GM23338 (cell line): ENCODE measurements at regions not wholly inside any gene's neighbourhood (a gene's known extent, or its start where the extent isn't known, plus 50 kb on each side); places are given as distances from the start of the nearest gene placed in this dataset.

Source experiments
- ATAC-seq: fragments of 200-7000 bp; cut with Tn5 transposase; 3 replicates; pipeline ENCODE4 v1.9.1; 2020
- DNase-seq: peaks from one replicate; pipeline ENCODE4 v3.0.0-alpha.2; 2015; ENCODE audit warnings: low spot score
- H2AFZ ChIP-seq: fragments of 200-600 bp; sonication (generic); 2 replicates; pipeline ENCODE4 v1.8.0; 2016; ENCODE audit warnings: antibody characterized with exemption, mild to moderate bottlenecking, moderate library complexity
- H3F3A ChIP-seq: fragments of 200-600 bp; sonication (generic); replicated peaks from 2 replicates; pipeline ENCODE4 v1.8.0; 2017; ENCODE audit warnings: antibody characterized with exemption, mixed run types, low read depth
- H3K27ac ChIP-seq: fragments of 200-600 bp; sonication (generic); 2 replicates; pipeline ENCODE4 v1.6.1; 2016; ENCODE audit warnings: low read depth
- H3K27me3 ChIP-seq: fragments of 200-600 bp; sonication (generic); 2 replicates; pipeline ENCODE4 v1.8.0; 2016; ENCODE audit warnings: mild to moderate bottlenecking, mixed run types, moderate library complexity; ENCODE audit not compliant: insufficient read depth
- H3K36me3 ChIP-seq: fragments of 200-600 bp; sonication (generic); 2 replicates; pipeline ENCODE4 v1.8.0; 2016; ENCODE audit warnings: mild to moderate bottlenecking; ENCODE audit not compliant: insufficient read depth
- H3K4me1 ChIP-seq: fragments of 200-600 bp; sonication (generic); 2 replicates; pipeline ENCODE4 v1.8.0; 2016; ENCODE audit warnings: mild to moderate bottlenecking, moderate library complexity; ENCODE audit not compliant: insufficient read depth
- H3K4me2 ChIP-seq: fragments of 200-600 bp; sonication (generic); 2 replicates; pipeline ENCODE4 v1.7.1; 2017; ENCODE audit warnings: mixed run types
- H3K4me3 ChIP-seq: fragments of 200-600 bp; sonication (generic); 2 replicates; pipeline ENCODE4 v1.6.1; 2016; ENCODE audit warnings: mixed run types
- H3K79me2 ChIP-seq: fragments of 200-600 bp; sonication (generic); replicated peaks from 2 replicates; pipeline ENCODE4 v1.8.0; 2017; ENCODE audit warnings: mild to moderate bottlenecking; ENCODE audit not compliant: insufficient read depth
- H3K9me2 ChIP-seq: fragments of 200-600 bp; sonication (generic); 2 replicates; pipeline ENCODE4 v1.8.0; 2017; ENCODE audit not compliant: insufficient read depth
- H4K20me1 ChIP-seq: fragments of 200-600 bp; sonication (generic); replicated peaks from 2 replicates; pipeline ENCODE4 v1.8.0; 2017; ENCODE audit warnings: mild to moderate bottlenecking; ENCODE audit not compliant: insufficient read depth
- H3K27ac Mint-ChIP-seq: 2 replicates; pipeline ENCODE4 v1.8.0; 2020; ENCODE audit warnings: inconsistent platforms, mild to moderate bottlenecking, moderate library complexity, mixed read lengths
- H3K27me3 Mint-ChIP-seq: 3 replicates; pipeline ENCODE4 v1.8.0; 2022; ENCODE audit warnings: low read depth, mild to moderate bottlenecking, moderate library complexity, mixed read lengths, inconsistent platforms; ENCODE audit not compliant: insufficient read depth, poor library complexity
- H3K36me3 Mint-ChIP-seq: 3 replicates; pipeline ENCODE4 v1.8.0; 2021; ENCODE audit warnings: low read depth, mild to moderate bottlenecking, inconsistent platforms, moderate library complexity, mixed read lengths
- H3K4me1 Mint-ChIP-seq: 3 replicates; pipeline ENCODE4 v1.8.0; 2020; ENCODE audit warnings: mild to moderate bottlenecking, inconsistent platforms, mixed read lengths
- H3K4me3 Mint-ChIP-seq: 3 replicates; pipeline ENCODE4 v1.8.0; 2021; ENCODE audit warnings: moderate library complexity, mild to moderate bottlenecking, inconsistent platforms, mixed read lengths
- H3K9me3 Mint-ChIP-seq: 3 replicates; pipeline ENCODE4 v1.8.0; 2020; ENCODE audit warnings: moderate library complexity, mild to moderate bottlenecking, inconsistent platforms, mixed read lengths
- CREB1 ChIP-seq: fragments of 250-450 bp; sonication (Bioruptor Pico); IDR thresholded peaks from 2 replicates; pipeline ENCODE4 v1.5.0; 2020; ENCODE audit warnings: low read depth, mild to moderate bottlenecking, moderate library complexity
- CTCF ChIP-seq, 2 experiments: fragments of 200-600 bp in 1 of 2; sonication (generic) in 1 of 2; conservative IDR thresholded peaks; 2 replicates each; pipeline versions ENCODE4 v1.5.1 to v1.6.1; 2016 to 2017; ENCODE audit warnings: antibody characterized with exemption in 2 of 2, low read depth in 2 of 2, mild to moderate bottlenecking in 2 of 2, moderate library complexity in 1 of 2
- ETS1 ChIP-seq: IDR thresholded peaks from 2 replicates; pipeline ENCODE4 v1.6.1; 2016; ENCODE audit warnings: antibody characterized with exemption
- EZH2 ChIP-seq: fragments of 200-600 bp; sonication (generic); IDR thresholded peaks from one replicate; pipeline ENCODE4 v1.8.0; 2017; ENCODE audit warnings: antibody characterized with exemption, mild to moderate bottlenecking, low read depth; ENCODE audit not compliant: unreplicated experiment
- EZH2phosphoT487 ChIP-seq: fragments of 200-600 bp; sonication (generic); IDR thresholded peaks from one replicate; pipeline ENCODE4 v1.8.1; 2018; ENCODE audit warnings: antibody characterized with exemption; ENCODE audit not compliant: unreplicated experiment
- NANOG ChIP-seq: IDR thresholded peaks from 2 replicates; pipeline ENCODE4 v1.6.1; 2016; ENCODE audit warnings: antibody characterized with exemption, borderline replicate concordance
- POLR2AphosphoS5 ChIP-seq: IDR thresholded peaks from 2 replicates; pipeline ENCODE4 v1.6.1; 2016; ENCODE audit warnings: antibody characterized with exemption, low read depth
- STAT1 ChIP-seq: IDR thresholded peaks from one replicate; pipeline ENCODE4 v1.6.1; 2016; ENCODE audit warnings: antibody characterized with exemption; ENCODE audit not compliant: unreplicated experiment
- ZNF114 ChIP-seq: fragments of 250-450 bp; sonication (Bioruptor Pico); IDR thresholded peaks from 2 replicates; pipeline ENCODE4 v1.5.0; 2020; ENCODE audit warnings: mild to moderate bottlenecking, moderate library complexity
- ZNF331 ChIP-seq: fragments of 250-450 bp; sonication (Bioruptor Pico); IDR thresholded peaks from 2 replicates; pipeline ENCODE4 v1.5.0; 2020; ENCODE audit warnings: low read depth, mild to moderate bottlenecking, moderate library complexity
- ZNF462 ChIP-seq: fragments of 250-450 bp; sonication (Bioruptor Pico); IDR thresholded peaks from 2 replicates; pipeline ENCODE4 v1.5.0; 2020; ENCODE audit warnings: mild to moderate bottlenecking, moderate library complexity

GRCh38 chr1:91171898-91172297 lies 150.1 kb upstream of the ZNF644 start:
- Histone ChIP-seq H2AFZ (no peak overlapping the region), H3K27ac (no peak overlapping the region), H3K4me1 (no peaks in the 10 kb centered on the region), H3K4me3 (no peak overlapping the region), H3K4me2 (no peak overlapping the region), H3K9me2 (no peaks in the 10 kb centered on the region), H3F3A (no peaks in the 10 kb centered on the region), H3K36me3 (no peaks in the 10 kb centered on the region), H3K79me2 (no peaks in the 10 kb centered on the region), H3K27me3 (no peaks in the 10 kb centered on the region), H4K20me1 (no peaks in the 10 kb centered on the region)
- no peaks in the 10 kb centered on the region for H3K4me1 Mint-ChIP-seq
- TF ChIP-seq ZNF114 (CRISPR knock-in tag), result no peak
- no peaks in the 10 kb centered on the region for H3K36me3 Mint-ChIP-seq
- no peak overlapping the region for H3K27ac Mint-ChIP-seq
- H3K9me3 Mint-ChIP-seq, result no peaks in the 10 kb centered on the region
- no peak overlapping the region for H3K4me3 Mint-ChIP-seq
- ATAC-seq (no peak), DNase-seq (no peak)
- H3K27me3 Mint-ChIP-seq, result no peaks in the 10 kb centered on the region

GRCh38 chr1:91170571-91170970 lies 148.7 kb upstream of the ZNF644 start:
- no peak overlapping the region for H3K4me3 Mint-ChIP-seq
- no peak overlapping the region for H3K4me3 ChIP-seq
- no peak overlapping the region for H3K27ac ChIP-seq
- H3K4me2 ChIP-seq, result no peak overlapping the region
- no peaks in the 10 kb centered on the region for H3K9me2 ChIP-seq
- H3K27me3 ChIP-seq, result no peaks in the 10 kb centered on the region
- no peaks in the 10 kb centered on the region for H3K36me3 ChIP-seq
- H3K4me1 ChIP-seq, result peaks cover 2% of the 10 kb centered on the region
- DNase-seq (no peak), ATAC-seq (no peak)
- H3K27me3 Mint-ChIP-seq, result no peaks in the 10 kb centered on the region
- no peaks in the 10 kb centered on the region for H3K36me3 Mint-ChIP-seq
- no peak overlapping the region for H2AFZ ChIP-seq
- peaks cover 5% of the 10 kb centered on the region; the same call in 2 of the 3 replicates for H3K4me1 Mint-ChIP-seq
- no peaks in the 10 kb centered on the region for H3K79me2 ChIP-seq
- H3K27ac Mint-ChIP-seq, result no peak overlapping the region
- H4K20me1 ChIP-seq, result no peaks in the 10 kb centered on the region
- no peaks in the 10 kb centered on the region for H3F3A ChIP-seq
- H3K9me3 Mint-ChIP-seq, result no peaks in the 10 kb centered on the region
- TF ChIP-seq EZH2phosphoT487 (no peak), ETS1 (no peak), ZNF462 (CRISPR knock-in tag) (no peak), EZH2 (no peak), STAT1 (no peak), POLR2AphosphoS5 (no peak), ZNF331 (CRISPR knock-in tag) (no peak), CTCF (conservative IDR thresholded peaks at IDR 0.05; ENCODE audit: low read depth in 2 of 2) (no peak), CREB1 (CRISPR knock-in tag) (no peak), NANOG (no peak)
